ENCODE measurements at regions not wholly inside any gene's neighbourhood (a gene's known extent, or its start where the extent isn't known, plus 50 kb on each side); places are given as distances from the start of the nearest gene placed in this dataset.
"Not testable (repeated sequence)": the region's sequence is repeated elsewhere in the genome, so short reads cannot be mapped to it uniquely, and the experiment has no call there.

- no peak overlapping the region for H3K9ac ChIP-seq (ENCODE audit: insufficient read depth in 1 of 2, low read length in 2 of 2)
These were observed 100.1 kb upstream of the SMAD3 start for GRCh38 chr15:66965201-66965900.

GRCh38 chr15:66966256-66966655 is 99.1 kb upstream of the SMAD3 start:
- no peak for ATAC-seq (ENCODE audit: insufficient read depth, low FRiP score)
- 70 to 93% methylated on average over 2 of the region's 2 CpGs for WGBS, 2 donors
- H3K27ac ChIP-seq (ENCODE audit: low read depth in 1 of 2, low read length in 1 of 2) = no peak overlapping the region

More at GRCh38 chr15:66965201-66965900, 100.1 kb upstream of the SMAD3 start:
- H3K4me1 ChIP-seq (ENCODE audit: control insufficient read depth in 5 of 5, insufficient read depth in 5 of 5, low read length in 5 of 5) = no peaks in the 10 kb centered on the region
- TF ChIP-seq CTCF (IDR thresholded peaks at IDR 0.05; ENCODE audit: control extremely low read depth, extremely low read depth) = no peak
- H3K36me3 ChIP-seq (ENCODE audit: control insufficient read depth in 4 of 4, insufficient read depth in 4 of 4, low read length in 4 of 4) = no peaks in the 10 kb centered on the region
- H3K4me3 ChIP-seq = no peak overlapping the region
- ATAC-seq (ENCODE audit: insufficient read depth, low FRiP score) = no peak
- no peaks in the 10 kb centered on the region for H3K27me3 ChIP-seq (ENCODE audit: control insufficient read depth in 3 of 3, insufficient read depth in 3 of 3, low read length in 2 of 3)
- H3K27ac ChIP-seq (ENCODE audit: low read depth in 1 of 2, low read length in 1 of 2) = no peak overlapping the region
- H3K9me3 ChIP-seq (ENCODE audit: control insufficient read depth in 4 of 4, insufficient read depth in 3 of 4, low read length in 3 of 4) = no peaks in the 10 kb centered on the region
- no peak for DNase-seq
- 94 to 95% methylated on average over 10 of the region's 10 CpGs for WGBS, 2 donors

GRCh38 chr15:66968806-66969596 is 96.4 kb upstream of the SMAD3 start:
- WGBS, 2 donors = 92 to 94% methylated on average over 10 of the region's 10 CpGs
- DNase-seq (no peak), ATAC-seq (ENCODE audit: insufficient read depth, low FRiP score) (no peak)
- Histone ChIP-seq H3K36me3 (ENCODE audit: control insufficient read depth in 4 of 4, insufficient read depth in 4 of 4, low read length in 4 of 4) (no peaks in the 10 kb centered on the region), H3K9ac (ENCODE audit: insufficient read depth in 1 of 2, low read length in 2 of 2) (no peak overlapping the region), H3K27ac (ENCODE audit: low read depth in 1 of 2, low read length in 1 of 2) (no peak overlapping the region), H3K27me3 (ENCODE audit: control insufficient read depth in 3 of 3, insufficient read depth in 3 of 3, low read length in 2 of 3) (no peaks in the 10 kb centered on the region), H3K9me3 (ENCODE audit: control insufficient read depth in 4 of 4, insufficient read depth in 3 of 4, low read length in 3 of 4) (no peaks in the 10 kb centered on the region), H3K4me3 (no peak overlapping the region), H3K4me1 (ENCODE audit: control insufficient read depth in 5 of 5, insufficient read depth in 5 of 5, low read length in 5 of 5) (no peaks in the 10 kb centered on the region)
- TF ChIP-seq CTCF (IDR thresholded peaks at IDR 0.05; ENCODE audit: control extremely low read depth, extremely low read depth) = no peak

More at GRCh38 chr15:66966256-66966655, 99.1 kb upstream of the SMAD3 start:
- DNase-seq = no peak
- Histone ChIP-seq H3K9ac (ENCODE audit: insufficient read depth in 1 of 2, low read length in 2 of 2) (no peak overlapping the region), H3K4me1 (ENCODE audit: control insufficient read depth in 5 of 5, insufficient read depth in 5 of 5, low read length in 5 of 5) (no peaks in the 10 kb centered on the region), H3K4me3 (no peak overlapping the region), H3K9me3 (ENCODE audit: control insufficient read depth in 4 of 4, insufficient read depth in 3 of 4, low read length in 3 of 4) (no peaks in the 10 kb centered on the region), H3K36me3 (ENCODE audit: control insufficient read depth in 4 of 4, insufficient read depth in 4 of 4, low read length in 4 of 4) (no peaks in the 10 kb centered on the region), H3K27me3 (ENCODE audit: control insufficient read depth in 3 of 3, insufficient read depth in 3 of 3, low read length in 2 of 3) (no peaks in the 10 kb centered on the region)
- no peak for TF ChIP-seq CTCF (IDR thresholded peaks at IDR 0.05; ENCODE audit: control extremely low read depth, extremely low read depth)

DNA sequence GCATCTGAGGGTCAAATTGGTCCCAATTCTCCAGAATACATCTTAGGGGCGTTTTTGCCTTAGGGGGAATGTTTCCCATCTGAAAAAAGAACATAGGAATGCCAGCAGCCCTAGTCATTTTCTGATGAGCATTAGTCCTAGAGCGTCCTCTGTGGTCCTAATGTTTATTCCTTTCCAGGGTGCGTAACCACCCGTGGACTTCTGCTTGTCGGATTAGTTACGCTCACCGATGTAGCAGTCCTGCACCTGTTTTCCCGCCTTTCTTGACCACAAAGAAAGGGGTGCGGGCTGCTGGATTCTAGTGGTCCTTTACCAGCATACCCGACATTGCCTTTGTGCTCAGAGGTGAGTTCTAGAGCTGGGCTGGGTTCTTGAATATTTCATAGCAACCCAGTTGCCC is 91.3 kb upstream of the SMAD3 start:
- H3K9ac ChIP-seq (ENCODE audit: insufficient read depth in 1 of 2, low read length in 2 of 2); H3K4me1 ChIP-seq (ENCODE audit: control insufficient read depth in 5 of 5, insufficient read depth in 5 of 5, low read length in 5 of 5); DNase-seq; H3K36me3 ChIP-seq (ENCODE audit: control insufficient read depth in 4 of 4, insufficient read depth in 4 of 4, low read length in 4 of 4); ATAC-seq (ENCODE audit: insufficient read depth, low FRiP score); H3K27me3 ChIP-seq (ENCODE audit: control insufficient read depth in 3 of 3, insufficient read depth in 3 of 3, low read length in 2 of 3); H3K9me3 ChIP-seq (ENCODE audit: control insufficient read depth in 4 of 4, insufficient read depth in 3 of 4, low read length in 3 of 4); H3K4me3 ChIP-seq; H3K27ac ChIP-seq (ENCODE audit: low read depth in 1 of 2, low read length in 1 of 2): not testable (repeated sequence)
- 80 to 89% methylated on average over 10 of the region's 10 CpGs for WGBS, 2 donors

DNA sequence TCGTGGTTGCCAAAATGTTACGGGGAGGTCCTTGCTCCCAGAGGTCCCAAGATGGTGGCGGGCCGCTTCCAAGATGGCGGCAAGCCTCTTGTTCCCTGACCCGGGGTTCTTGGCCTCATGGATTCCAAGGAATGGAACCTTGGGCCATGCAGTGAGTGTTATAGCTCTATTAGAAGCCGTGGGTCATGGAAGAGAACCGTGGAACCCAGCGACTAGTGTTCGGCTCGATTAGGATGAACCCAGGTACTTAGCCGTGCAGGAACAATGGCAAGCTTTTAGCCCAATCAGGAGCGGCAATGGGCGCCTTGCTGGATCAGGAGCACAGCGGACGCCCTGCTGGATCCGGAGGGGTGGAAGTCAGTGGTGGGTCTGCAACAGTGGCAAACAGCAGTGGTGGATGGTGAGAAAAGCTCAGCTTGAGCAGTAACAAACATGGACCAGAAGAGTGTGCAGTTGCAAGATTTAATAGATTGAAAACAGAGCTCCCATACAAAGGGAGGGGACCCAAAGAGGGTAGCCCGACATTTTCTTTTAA is 89.2 kb upstream of the SMAD3 start:
- H3K4me3 ChIP-seq; H3K36me3 ChIP-seq (ENCODE audit: control insufficient read depth in 4 of 4, insufficient read depth in 4 of 4, low read length in 4 of 4); ATAC-seq (ENCODE audit: insufficient read depth, low FRiP score); DNase-seq; H3K27ac ChIP-seq (ENCODE audit: low read depth in 1 of 2, low read length in 1 of 2); H3K9ac ChIP-seq (ENCODE audit: insufficient read depth in 1 of 2, low read length in 2 of 2); H3K4me1 ChIP-seq (ENCODE audit: control insufficient read depth in 5 of 5, insufficient read depth in 5 of 5, low read length in 5 of 5); H3K27me3 ChIP-seq (ENCODE audit: control insufficient read depth in 3 of 3, insufficient read depth in 3 of 3, low read length in 2 of 3); H3K9me3 ChIP-seq (ENCODE audit: control insufficient read depth in 4 of 4, insufficient read depth in 3 of 4, low read length in 3 of 4): not testable (repeated sequence)
- WGBS, 2 donors = 95 to 96% methylated on average over 18 of the region's 18 CpGs

- H3K27me3 ChIP-seq (ENCODE audit: control insufficient read depth in 3 of 3, insufficient read depth in 3 of 3, low read length in 2 of 3); H3K4me3 ChIP-seq; H3K9me3 ChIP-seq (ENCODE audit: control insufficient read depth in 4 of 4, insufficient read depth in 3 of 4, low read length in 3 of 4); H3K27ac ChIP-seq (ENCODE audit: low read depth in 1 of 2, low read length in 1 of 2); H3K9ac ChIP-seq (ENCODE audit: insufficient read depth in 1 of 2, low read length in 2 of 2); DNase-seq; H3K36me3 ChIP-seq (ENCODE audit: control insufficient read depth in 4 of 4, insufficient read depth in 4 of 4, low read length in 4 of 4); ATAC-seq (ENCODE audit: insufficient read depth, low FRiP score); H3K4me1 ChIP-seq (ENCODE audit: control insufficient read depth in 5 of 5, insufficient read depth in 5 of 5, low read length in 5 of 5): not testable (repeated sequence)
- WGBS, 2 donors = 60 to 65% methylated on average over 3 of the region's 3 CpGs
These were observed 85.1 kb upstream of the SMAD3 start for GRCh38 chr15:66980326-66980725.
